Inferior parietal cortex (tissue), 1 donor: ENCODE measurements at regions not wholly inside any gene's neighbourhood (a gene's known extent, or its start where the extent isn't known, plus 50 kb on each side); places are given as distances from the start of the nearest gene placed in this dataset.
"Not testable (repeated sequence)": the region's sequence is repeated elsewhere in the genome, so short reads cannot be mapped to it uniquely, and the experiment has no call there.

Experiments
- DNase-seq: peaks from one replicate; pipeline ENCODE4 v3.0.0-alpha.2; 2016; ENCODE audit errors: extremely low spot score

DNA sequence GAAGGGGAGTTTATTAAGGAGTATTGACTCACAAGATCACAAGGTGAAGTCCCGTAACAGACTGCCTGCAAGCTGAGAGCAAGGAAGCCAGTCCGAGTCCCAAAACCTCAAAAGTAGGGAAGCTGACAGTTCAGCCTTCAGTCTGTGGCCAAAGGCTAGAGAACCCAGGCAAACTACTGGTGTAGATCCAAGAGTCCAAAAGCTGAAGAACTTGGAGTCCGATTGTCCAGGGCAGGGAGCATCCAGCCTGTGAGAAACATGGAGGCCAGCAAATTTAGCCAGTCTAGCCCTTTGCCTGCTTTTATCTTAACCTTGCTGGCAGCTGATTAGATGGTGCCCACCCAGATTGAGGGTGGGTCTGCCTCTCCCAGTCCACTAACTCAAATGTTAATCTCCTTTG lies 621.9 kb upstream of the ITGA1 start:
- DNase-seq = not testable (repeated sequence)

- no peak for DNase-seq
These were observed 614.6 kb upstream of the ITGA1 start for GRCh38 chr5:52173133-52173532.

DNA sequence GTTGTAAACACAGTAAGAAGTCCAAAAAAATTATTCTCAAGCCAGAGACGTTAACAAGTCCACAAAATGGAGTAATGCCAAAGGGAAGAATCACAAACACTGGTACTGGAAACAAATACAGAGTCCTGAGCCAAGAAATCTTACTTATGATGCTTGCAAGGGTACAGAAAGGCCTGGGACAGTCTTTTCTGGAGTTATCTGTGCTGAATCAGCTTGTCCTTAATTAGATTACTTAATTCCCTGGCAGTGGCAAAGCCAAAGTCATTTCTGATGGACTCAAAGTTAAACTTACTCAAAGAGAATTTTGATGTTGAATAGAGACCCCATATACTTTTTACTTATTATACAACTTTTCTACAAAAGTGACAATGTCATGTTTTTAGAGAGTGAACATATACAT lies 610.5 kb upstream of the ITGA1 start:
- no peak for DNase-seq

- no peak for DNase-seq
These were observed 606.3 kb upstream of the ITGA1 start for GRCh38 chr5:52181403-52181802.

GRCh38 chr5:52190737-52191136 lies 597.0 kb upstream of the ITGA1 start:
- DNase-seq = no peak

GRCh38 chr5:52199833-52200232 lies 587.9 kb upstream of the ITGA1 start:
- DNase-seq = no peak

DNA sequence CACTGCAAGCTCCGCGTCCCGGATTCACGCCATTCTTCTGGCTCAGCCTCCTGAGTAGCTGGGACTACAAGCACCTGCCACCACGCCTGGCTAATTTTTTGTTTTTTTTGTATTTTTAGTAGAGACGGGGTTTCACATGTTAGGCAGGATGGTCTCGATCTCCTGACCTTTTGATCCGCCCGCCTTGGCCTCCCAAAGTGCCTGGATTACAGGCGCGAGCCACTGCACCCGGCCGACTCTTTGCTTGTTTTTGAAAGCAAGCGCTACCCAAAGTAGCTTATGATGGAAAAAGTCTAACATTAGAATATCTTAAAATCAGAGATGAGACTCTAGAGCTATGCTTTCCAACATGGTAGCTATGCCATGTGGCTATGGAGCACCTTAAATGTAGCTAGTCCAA lies 585.5 kb upstream of the ITGA1 start:
- no peak for DNase-seq

DNA sequence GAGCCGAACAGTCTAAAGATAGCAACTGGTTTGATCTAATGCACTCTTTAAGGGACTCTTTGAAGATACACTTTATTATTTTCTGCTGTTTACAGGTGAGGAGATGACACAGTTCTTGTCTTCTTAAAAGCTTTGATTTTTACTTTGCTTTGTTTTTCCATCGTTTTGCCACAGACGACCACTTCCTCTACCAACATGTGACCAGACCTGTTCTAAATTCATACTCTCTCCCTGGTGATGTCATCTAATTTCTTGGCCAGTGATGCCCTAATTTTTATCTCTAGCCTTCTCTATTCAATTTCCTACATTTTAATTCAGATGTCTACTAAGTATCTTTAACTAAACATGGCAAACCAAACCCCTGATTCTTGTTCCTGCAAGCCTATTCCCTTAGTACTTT lies 583.4 kb upstream of the ITGA1 start:
- no peak for DNase-seq
